ENCODE measurements at regions not wholly inside any gene's neighbourhood (a gene's known extent, or its start where the extent isn't known, plus 50 kb on each side); places are given as distances from the start of the nearest gene placed in this dataset.

GRCh38 chr6:122130518-122130917 lies 268.9 kb upstream of the HSF2 start:
- no peaks in the 10 kb centered on the region; the same call in 1 of the 2 replicates for H3K36me3 ChIP-seq (ENCODE audit: control insufficient read depth, insufficient read depth, low read length)
- no peak overlapping the region for H3K27ac ChIP-seq (ENCODE audit: low read length)
- H3K4me1 ChIP-seq (ENCODE audit: control insufficient read depth, insufficient read depth, low read length): no peaks in the 10 kb centered on the region
- DNase-seq (ENCODE audit: low read depth, low spot score) (no peak), ATAC-seq (no peak)
- no peaks in the 10 kb centered on the region for H3K27me3 ChIP-seq (ENCODE audit: control insufficient read depth, insufficient read depth, low read length)
- no peak for TF ChIP-seq TCF7L2 (IDR thresholded peaks at IDR 0.05; ENCODE audit: low read depth, low read length)
- TF ChIP-seq REST (IDR thresholded peaks at IDR 0.05; ENCODE audit: insufficient read depth in 1 of 2, low read depth in 2 of 2, low read length in 1 of 2): no peak
- TF ChIP-seq POLR2AphosphoS5 (IDR thresholded peaks at IDR 0.05; ENCODE audit: low read depth, low read length): no peak
- TF ChIP-seq SIN3A (IDR thresholded peaks at IDR 0.05; ENCODE audit: borderline replicate concordance, insufficient read depth, low read depth, low read length): no peak
- TF ChIP-seq CTCF (IDR thresholded peaks at IDR 0.05): no peak
- in situ Hi-C loops (cut with HindIII; ENCODE audit: low pct_unique_long_range_greater_than_20kb, low sequenced_read_pairs) (no loop called here), intact Hi-C loops (cut with micrococcal nuclease; ENCODE audit: unreplicated experiment) (no loop called here)
- no TSS peak for BruUV-seq (replicated peaks)
- no peak overlapping the region for H3K4me3 ChIP-seq (ENCODE audit: low read depth in 2 of 2, low read length in 2 of 2)
- CTCF ChIA-PET: no interaction called here
- no peaks in the 10 kb centered on the region for H3K9me3 ChIP-seq (ENCODE audit: control insufficient read depth, insufficient read depth, low read depth, low read length)
- POLR2A ChIA-PET: no interaction called here

DNA sequence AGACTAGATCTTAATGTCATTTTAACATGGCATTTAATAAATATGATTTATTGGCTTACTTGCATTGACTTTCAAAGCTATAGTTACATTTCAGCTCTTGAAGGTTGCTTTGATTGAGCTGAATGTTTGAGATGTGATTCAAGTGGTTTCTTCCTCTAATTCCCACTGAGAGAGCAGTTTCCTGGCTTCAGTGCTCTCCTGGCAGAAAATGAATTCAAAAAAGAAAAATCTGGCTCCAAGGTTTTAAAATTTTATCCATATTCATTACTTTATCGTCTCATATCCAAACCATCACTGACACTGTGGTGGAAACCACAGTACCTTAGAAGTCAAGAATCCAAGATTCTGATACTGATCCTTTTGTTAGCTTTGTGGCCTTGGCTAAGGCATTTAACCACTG lies 263.1 kb upstream of the HSF2 start:
- Histone ChIP-seq H3K9me3 (ENCODE audit: control insufficient read depth, insufficient read depth, low read depth, low read length) (no peaks in the 10 kb centered on the region), H3K4me1 (ENCODE audit: control insufficient read depth, insufficient read depth, low read length) (no peaks in the 10 kb centered on the region), H3K27me3 (ENCODE audit: control insufficient read depth, insufficient read depth, low read length) (no peaks in the 10 kb centered on the region), H3K4me3 (ENCODE audit: low read depth in 2 of 2, low read length in 2 of 2) (no peak overlapping the region), H3K36me3 (ENCODE audit: control insufficient read depth, insufficient read depth, low read length) (no peaks in the 10 kb centered on the region), H3K27ac (ENCODE audit: low read length) (no peak overlapping the region)
- ChIA-PET POLR2A (no interaction called here), CTCF (no interaction called here)
- DNase-seq (ENCODE audit: low read depth, low spot score): no peak
- no TSS peak for BruUV-seq (replicated peaks)
- intact Hi-C loops (cut with micrococcal nuclease; ENCODE audit: unreplicated experiment): no loop called here
- TF ChIP-seq CTCF (IDR thresholded peaks at IDR 0.05) (no peak), REST (IDR thresholded peaks at IDR 0.05; ENCODE audit: insufficient read depth in 1 of 2, low read depth in 2 of 2, low read length in 1 of 2) (no peak), TCF7L2 (IDR thresholded peaks at IDR 0.05; ENCODE audit: low read depth, low read length) (no peak), SIN3A (IDR thresholded peaks at IDR 0.05; ENCODE audit: borderline replicate concordance, insufficient read depth, low read depth, low read length) (no peak), POLR2AphosphoS5 (IDR thresholded peaks at IDR 0.05; ENCODE audit: low read depth, low read length) (no peak)
- in situ Hi-C loops (cut with HindIII; ENCODE audit: low pct_unique_long_range_greater_than_20kb, low sequenced_read_pairs): no loop called here
- ATAC-seq: no peak

All from Panc1 (cell line).